Stromal cell of bone marrow (primary cell): ENCODE measurements at regions not wholly inside any gene's neighbourhood (a gene's known extent, or its start where the extent isn't known, plus 50 kb on each side); places are given as distances from the start of the nearest gene placed in this dataset.

Experiments used
- DNase-seq: peaks from one replicate; pipeline ENCODE4 v3.0.0-alpha.2; 2012; ENCODE audit warnings: low read depth

DNA sequence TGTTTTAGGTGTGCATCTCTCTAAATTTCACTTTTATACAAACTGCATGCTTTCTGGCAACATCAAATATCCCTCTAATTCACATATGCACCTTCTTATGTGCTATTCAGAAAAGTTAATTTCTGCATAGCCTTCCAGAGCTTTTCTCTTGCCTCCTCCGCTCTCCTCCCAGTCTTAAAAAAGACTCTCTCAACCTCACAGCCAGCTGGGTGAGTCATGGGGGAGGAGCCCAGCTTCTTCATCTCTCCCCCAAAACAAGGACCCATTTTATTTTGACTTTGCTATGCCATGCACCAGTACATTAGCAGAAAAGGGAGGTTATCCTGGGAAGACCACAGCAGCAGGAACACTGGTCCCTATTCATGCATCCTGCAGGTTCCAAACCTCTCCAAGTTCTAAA is 234.4 kb downstream of the KCNA4 start:
- DNase-seq, result no peak

DNA sequence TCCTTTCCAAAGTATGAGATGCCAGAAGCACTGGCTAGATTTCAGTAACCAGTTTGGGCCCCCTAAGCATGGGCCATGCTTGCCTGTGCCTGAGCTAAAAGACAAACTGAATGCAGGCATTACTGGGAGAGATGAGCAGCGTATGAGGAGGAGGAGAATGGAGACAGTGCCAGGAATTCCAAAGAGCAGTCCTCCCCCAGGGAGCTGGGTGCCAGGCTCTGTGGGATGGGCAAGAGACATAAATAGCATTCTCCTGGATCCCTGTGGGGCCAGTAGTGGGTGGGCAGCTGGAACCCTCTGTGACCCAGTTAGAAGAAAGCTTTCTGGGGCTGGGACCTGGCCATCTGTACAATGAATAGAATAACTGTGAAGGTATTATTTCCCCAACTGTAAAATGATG is 235.6 kb downstream of the KCNA4 start:
- DNase-seq, result no peak

DNA sequence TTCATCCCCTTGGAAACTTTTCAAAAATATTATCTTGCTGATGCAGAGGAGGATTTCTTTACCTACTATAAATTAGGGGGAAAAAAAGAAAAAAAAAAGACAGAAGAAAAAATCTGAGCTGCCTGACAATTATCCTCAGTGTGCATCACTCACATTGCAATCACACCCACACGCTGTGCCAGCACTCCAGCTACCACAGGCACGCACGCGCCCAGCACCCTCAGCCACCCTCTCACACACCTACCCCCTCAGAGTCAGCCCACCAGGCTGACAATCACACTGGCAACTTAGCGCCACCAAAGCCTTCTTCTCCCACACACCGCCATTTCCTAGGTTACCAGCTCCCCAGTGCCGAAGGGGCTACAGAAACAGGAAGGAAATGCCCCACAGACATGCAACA is 236.1 kb downstream of the KCNA4 start:
- no peak for DNase-seq

DNA sequence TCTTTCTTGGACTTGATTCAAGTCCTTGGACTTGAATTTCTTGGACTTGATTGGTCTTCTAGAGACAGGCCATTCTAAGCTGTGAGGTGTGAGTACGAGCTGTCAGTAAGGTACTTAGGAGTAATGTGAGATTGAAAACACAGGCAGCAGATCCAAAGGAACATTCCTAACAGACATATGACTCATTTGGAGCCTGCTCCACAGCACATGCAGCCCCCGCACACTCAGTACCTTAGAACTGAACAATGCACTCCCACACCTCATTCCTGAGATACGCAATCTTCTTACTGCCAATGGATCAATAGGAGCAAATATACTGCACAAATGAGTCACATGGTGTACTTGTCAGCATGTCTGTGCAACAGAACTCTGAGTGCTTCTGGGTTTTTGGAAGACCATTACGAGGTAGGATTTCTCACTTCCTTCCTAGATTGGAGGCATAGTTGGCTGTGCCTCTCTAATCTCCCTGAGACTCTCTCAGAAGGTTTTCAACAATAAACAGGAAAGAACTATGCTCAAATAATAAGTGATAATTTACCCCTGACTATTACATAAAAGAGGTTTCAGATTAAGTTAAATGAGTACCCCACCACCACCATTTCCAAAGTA is 243.1 kb downstream of the KCNA4 start:
- DNase-seq, result no peak

GRCh38 chr11:29756871-29757270 is 260.0 kb downstream of the KCNA4 start:
- DNase-seq, result no peak

GRCh38 chr11:29755474-29755873 is 261.4 kb downstream of the KCNA4 start:
- DNase-seq, result no peak

DNA sequence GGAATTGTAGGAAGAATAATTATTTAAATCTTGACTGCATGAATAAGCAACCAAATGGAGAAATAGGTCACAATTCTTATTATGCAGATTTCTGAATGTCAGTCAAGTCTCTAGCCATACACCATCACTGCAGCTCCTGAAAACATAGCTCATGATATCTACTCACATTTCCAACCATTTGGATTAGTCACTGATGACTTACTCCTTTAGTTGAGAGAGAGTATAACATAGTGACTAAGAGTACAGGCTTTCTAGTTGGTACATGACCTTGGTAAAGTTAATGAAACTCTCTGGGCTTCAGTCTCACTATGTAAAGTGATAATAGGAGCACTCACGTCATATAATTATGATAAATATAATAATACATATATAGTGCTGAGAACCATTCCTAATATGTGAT is 265.2 kb downstream of the KCNA4 start:
- no peak for DNase-seq

GRCh38 chr11:29750392-29750791 is 266.4 kb downstream of the KCNA4 start:
- DNase-seq, result no peak

- no peak for DNase-seq
Observed at GRCh38 chr11:29734287-29734686, 282.5 kb downstream of the KCNA4 start.

DNA sequence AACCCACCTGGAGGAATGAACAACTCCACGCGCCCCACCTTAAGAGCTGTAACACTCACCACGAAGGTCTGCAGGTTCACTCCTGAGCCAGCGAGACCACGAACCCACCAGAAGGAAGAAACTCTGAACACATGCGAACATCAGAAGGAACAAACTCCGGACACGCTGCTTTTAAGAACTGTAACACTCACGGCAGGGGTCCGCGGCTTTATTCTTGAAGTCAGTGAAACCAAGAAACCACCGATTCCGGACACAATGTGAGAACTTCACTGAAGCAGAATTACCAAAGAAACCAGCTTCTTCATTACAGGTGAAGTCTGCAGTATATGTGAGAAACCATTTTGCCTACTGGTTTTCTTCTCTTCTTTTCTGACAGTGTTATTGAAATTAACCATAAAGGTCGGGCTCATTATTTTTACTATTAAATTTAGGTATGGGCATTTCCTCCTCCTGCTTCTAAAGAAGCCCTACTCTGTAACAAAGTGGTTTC is 303.0 kb downstream of the KCNA4 start:
- no peak for DNase-seq

- DNase-seq, result no peak
Observed at GRCh38 chr11:29712616-29713015, 304.2 kb downstream of the KCNA4 start.

DNA sequence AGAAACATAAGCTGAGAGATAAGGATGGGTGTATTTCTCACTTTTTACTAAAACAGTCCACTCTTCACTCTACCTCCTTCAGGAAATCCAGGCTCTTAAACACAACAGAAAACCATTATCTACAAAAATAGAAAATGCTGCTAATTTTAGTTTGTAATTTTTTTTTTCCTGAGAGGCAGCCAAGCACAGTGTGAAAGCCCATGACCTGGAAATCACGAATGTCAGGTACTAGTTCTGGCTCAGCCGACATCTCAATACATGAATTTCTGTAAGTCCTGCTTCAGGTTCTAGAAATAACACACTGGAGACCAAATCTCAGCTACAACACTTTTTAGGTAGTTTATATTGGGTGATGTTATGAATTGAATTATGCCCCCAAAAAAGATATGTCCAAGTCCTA is 308.9 kb downstream of the KCNA4 start:
- no peak for DNase-seq

- DNase-seq, result no peak
Observed at GRCh38 chr11:29685361-29685760, 331.5 kb downstream of the KCNA4 start.

DNA sequence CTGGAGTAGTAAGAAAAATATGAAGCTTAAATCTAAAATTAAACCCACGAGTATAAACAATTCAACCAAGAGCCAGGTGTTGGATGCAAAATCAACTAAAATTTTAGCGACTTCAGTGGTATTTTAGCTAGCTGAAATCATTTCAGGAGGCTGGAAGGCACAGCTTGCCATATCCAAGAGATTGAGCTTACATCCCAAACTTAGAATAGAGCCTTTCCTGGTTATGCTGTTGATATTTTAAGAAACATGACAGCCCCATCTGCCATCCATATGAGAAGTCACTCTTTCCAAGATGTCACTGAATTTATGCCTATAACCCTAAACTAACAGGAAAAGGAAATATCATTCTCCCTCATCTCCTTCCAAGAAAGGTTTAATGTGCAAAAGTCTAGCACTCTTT is 334.0 kb downstream of the KCNA4 start:
- DNase-seq, result no peak

- DNase-seq, result no peak
Observed at GRCh38 chr11:29679996-29680395, 336.8 kb downstream of the KCNA4 start.

DNA sequence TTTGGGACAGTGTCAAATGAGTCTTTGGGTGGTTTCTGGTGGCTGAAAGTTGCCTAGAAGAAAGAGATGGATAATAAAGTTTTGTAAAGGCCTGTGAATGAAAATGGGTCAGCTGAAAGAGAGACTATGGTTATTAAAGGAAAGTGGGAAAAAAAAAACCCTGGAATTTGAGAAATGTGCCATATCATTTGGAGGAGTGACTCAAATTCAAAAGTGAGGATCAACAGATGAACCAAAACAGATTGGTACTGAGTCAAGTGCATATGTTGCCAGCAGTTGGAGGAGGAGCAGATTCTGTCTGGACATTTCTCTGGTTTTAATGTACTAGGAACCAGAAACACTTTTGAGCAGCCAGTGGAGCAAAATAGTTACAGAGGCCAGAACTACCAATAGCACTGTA is 339.8 kb downstream of the KCNA4 start:
- DNase-seq, result peak; percentile 25

DNA sequence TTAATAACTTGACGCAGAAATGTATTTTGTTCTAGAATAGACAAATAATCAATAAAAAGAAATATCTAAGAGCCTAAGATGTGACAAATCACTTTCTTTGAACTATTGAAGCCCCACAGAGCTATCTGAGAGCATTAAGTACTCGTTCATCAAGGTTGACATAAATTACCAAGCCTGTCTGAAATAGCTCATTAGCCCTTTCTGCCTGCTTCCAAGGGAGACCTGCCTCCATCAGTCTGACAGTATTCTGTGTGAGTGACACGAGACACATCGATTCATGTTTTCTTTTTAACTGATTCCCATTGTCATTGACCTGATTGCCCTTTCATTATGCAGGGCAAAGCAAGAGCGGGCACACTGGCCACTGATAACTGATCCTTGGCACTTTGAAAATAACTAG is 347.5 kb downstream of the KCNA4 start:
- no peak for DNase-seq

DNA sequence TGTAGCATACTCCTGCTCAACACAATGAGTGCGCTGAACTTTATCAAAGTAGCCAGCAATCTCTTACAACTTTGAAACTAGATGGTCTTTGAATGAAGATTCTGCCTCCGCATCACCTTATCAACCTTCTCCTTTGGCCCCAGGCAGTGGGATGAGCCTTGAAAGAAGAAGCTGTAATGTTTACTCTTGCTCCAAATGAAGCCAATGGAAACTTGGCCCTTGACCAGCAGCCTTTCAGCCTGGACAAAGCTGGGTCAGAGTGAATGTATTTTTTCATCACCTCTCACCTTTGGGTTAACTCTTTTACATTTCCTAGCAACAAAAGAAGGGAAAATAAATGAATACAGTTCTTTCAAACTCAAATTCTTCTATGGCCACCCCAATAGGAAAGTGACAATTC is 359.1 kb downstream of the KCNA4 start:
- DNase-seq, result no peak

DNA sequence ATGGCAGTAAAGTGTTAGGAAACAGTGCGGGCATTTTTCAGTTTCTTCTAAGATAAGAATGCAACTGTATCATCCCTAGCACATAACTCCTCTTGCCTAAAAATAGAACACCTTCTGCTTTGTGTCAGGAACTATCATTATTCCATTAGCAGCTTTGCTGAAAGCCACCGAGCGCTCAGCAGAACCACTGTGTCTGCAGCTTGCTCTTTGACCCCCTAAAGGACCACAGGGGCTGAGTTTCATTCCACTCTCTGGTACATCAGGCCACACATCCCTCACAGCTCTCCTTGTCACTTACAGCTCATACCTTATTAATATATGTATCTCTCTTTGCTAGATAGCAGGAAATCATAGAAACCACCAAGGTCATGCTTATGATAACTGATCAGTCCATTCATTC is 360.2 kb downstream of the KCNA4 start:
- no peak for DNase-seq

DNA sequence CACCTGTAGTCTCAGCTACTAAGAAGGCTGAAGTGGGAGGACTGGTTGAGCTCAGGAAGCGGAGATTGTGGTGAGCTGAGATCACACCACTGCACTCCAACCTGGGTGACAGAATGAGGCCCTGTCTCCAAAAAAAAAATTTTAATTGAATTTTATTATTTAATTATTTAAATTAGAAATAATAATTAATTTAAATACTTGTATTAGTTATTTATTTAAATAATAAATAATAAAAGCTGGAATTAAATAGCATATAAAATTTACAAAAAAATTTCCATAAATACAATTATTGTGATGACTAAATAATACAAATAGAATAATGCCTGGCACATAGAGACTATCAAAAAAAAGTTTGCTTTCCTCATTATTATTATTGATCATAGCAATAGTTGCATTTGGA is 371.5 kb downstream of the KCNA4 start:
- no peak for DNase-seq

DNA sequence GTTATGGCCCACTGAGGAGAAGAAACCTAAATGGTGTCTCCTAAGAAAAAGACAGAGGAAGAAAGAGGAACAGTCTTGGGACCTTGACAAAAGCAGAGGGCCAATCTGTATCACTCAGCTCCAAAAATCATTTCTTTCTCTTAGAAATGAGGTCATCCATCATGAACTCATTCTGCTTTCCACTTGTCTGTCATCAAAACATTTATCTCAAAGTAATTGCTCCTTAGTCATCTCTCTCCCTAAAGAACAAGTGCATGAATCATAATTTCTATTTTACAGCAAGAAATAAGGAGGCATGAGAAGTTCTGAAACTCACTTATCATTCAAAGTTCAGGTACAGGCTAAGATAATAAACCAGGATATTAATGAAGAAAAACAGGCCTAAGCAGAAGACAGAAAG is 375.6 kb downstream of the KCNA4 start:
- DNase-seq, result peak; percentile 67

DNA sequence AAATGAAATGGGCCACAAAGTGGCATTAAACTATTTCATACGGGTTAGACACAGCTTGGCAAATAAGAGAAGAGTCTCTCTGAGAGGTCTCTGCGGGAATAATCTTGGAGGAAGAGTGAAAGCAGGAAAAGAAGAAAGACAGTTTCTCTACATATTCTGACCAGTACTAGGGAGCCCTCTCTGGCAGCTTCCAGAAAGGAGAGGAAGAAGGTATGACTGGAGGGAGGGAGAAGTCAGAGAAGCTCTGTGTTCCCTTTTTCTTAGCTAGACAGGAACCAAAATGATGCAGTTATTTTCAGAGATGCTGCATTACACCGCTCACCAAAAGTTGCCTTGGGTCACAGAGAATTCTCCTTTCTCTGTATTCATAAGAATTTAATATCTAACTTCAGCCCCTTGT is 382.1 kb downstream of the KCNA4 start:
- no peak for DNase-seq

DNA sequence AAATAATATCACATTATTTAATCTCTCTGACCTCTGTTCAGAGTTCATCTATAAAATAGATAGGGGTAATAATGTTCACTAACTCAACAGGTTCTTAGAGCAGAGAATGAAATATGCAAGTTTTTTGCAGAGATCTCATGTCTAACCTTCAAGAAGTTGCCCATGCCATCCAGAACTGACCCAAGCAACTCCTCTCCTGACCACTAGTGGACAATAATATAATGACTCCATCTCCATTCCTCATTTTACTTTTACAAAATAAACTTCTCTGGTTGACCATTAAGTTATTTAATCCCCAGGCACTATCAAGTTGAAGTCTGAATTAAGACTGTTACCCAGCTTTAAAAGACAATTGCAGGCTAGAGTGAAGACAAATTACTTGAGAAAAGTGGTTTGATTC is 382.6 kb downstream of the KCNA4 start:
- no peak for DNase-seq

DNA sequence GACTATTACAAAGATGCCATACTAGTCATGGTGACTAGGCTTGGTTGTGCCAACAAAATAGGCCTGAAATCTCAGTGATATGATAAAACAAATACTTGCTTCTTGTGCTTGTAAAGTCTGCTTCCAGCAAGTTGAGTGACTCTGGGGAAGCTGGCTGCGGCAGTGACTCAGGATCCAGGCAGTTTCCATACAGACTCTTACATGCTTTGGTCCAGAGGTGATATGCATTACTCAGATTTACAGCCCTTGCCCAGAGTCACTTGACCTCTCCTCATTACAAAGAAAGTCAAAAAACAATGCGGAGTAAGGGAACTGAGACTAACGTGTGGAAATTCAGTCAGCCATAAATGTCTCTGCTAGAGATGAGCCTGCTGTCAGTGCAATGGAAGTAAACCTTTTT is 387.5 kb downstream of the KCNA4 start:
- DNase-seq, result peak; percentile 33

DNA sequence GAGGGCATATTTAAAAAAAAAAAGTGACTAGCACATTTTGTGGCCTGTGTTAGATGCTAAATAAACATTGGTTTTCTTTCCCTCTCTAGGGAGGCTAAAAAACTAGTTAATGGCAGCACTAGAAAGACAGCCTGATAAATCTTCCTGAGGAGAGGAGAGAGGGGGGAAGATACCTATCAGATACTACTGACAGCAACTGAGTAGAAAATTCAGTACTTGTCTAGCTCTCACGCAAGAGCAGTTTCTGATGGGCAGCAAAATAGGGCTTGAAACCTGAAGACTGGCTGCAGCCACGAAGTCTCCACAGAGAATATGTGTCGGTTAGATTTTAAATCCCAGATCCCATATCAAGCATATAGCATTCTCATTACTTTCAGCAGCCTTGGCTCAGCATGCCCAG is 388.2 kb downstream of the KCNA4 start:
- DNase-seq, result no peak
